GM12878 (cell line): ENCODE measurements at regions not wholly inside any gene's neighbourhood (a gene's known extent, or its start where the extent isn't known, plus 50 kb on each side); places are given as distances from the start of the nearest gene placed in this dataset.

Source experiments
- ATF2 ChIP-seq: IDR thresholded peaks from 2 replicates; pipeline ENCODE4 v1.6.1; 2012; ENCODE audit warnings: low read length, inconsistent platforms
- ATF3 ChIP-seq: IDR thresholded peaks from 2 replicates; pipeline ENCODE4 v1.6.1; 2011; ENCODE audit warnings: low read depth, mild to moderate bottlenecking, low read length, moderate library complexity, borderline replicate concordance; ENCODE audit errors: extremely low read depth
- BCL3 ChIP-seq: IDR thresholded peaks from 2 replicates; pipeline ENCODE4 v1.6.1; 2011; ENCODE audit warnings: borderline replicate concordance, low read depth, mild to moderate bottlenecking, moderate library complexity, low read length; ENCODE audit not compliant: insufficient read depth, poor library complexity, severe bottlenecking
- BMI1 ChIP-seq: fragments of 450-650 bp; IDR thresholded peaks from 2 replicates; pipeline ENCODE4 v1.6.1; 2016; ENCODE audit warnings: mild to moderate bottlenecking, moderate library complexity, borderline replicate concordance
- CREM ChIP-seq: IDR thresholded peaks from 2 replicates; pipeline ENCODE4 v1.6.1; 2014; ENCODE audit warnings: antibody characterized with exemption, low read depth
- EGR1 ChIP-seq, 2 experiments: IDR thresholded peaks; 1 replicate in 1 of 2; 2 replicates in 1 of 2; pipeline ENCODE4 v1.6.1; 2011 to 2012; ENCODE audit warnings: low read depth in 2 of 2, low read length in 2 of 2, borderline replicate concordance in 1 of 2, mild to moderate bottlenecking in 1 of 2, moderate library complexity in 1 of 2
- FOXM1 ChIP-seq: IDR thresholded peaks from 2 replicates; pipeline ENCODE4 v1.6.1; 2012; ENCODE audit warnings: low read depth, mild to moderate bottlenecking, inconsistent platforms, low read length, moderate library complexity
- MTA3 ChIP-seq: IDR thresholded peaks from 2 replicates; pipeline ENCODE4 v1.6.1; 2012; ENCODE audit warnings: low read length, inconsistent platforms, borderline replicate concordance
- NRF1 ChIP-seq: conservative IDR thresholded peaks from 2 replicates; pipeline ENCODE4 v1.6.1; 2011; ENCODE audit warnings: mild to moderate bottlenecking, low read depth, low read length, improper control_type of control experiment
- POLR2A ChIP-seq: IDR thresholded peaks from 2 replicates; pipeline ENCODE4 v1.6.1; 2011; ENCODE audit warnings: low read depth, mild to moderate bottlenecking, low read length
- RCOR1 ChIP-seq: conservative IDR thresholded peaks from 2 replicates; pipeline ENCODE4 v1.6.1; 2012; ENCODE audit warnings: low read depth, low read length, improper control_type of control experiment
- RELA ChIP-seq: fragments of 450-650 bp; IDR thresholded peaks from 2 replicates; pipeline ENCODE4 v1.8.0; 2014; ENCODE audit warnings: borderline replicate concordance; ENCODE audit not compliant: partially characterized antibody
- REST ChIP-seq: IDR thresholded peaks from 2 replicates; pipeline ENCODE4 v1.6.1; 2012; ENCODE audit warnings: mild to moderate bottlenecking, low read depth, low read length
- RFX5 ChIP-seq: IDR thresholded peaks from 2 replicates; pipeline ENCODE4 v1.6.1; 2011; ENCODE audit warnings: low read depth, low read length, improper control_type of control experiment
- SIN3A ChIP-seq: IDR thresholded peaks from 2 replicates; pipeline ENCODE4 v1.6.1; 2012; ENCODE audit warnings: low read depth, low read length, improper control_type of control experiment
- SIX5 ChIP-seq: IDR thresholded peaks from 2 replicates; pipeline ENCODE4 v1.6.1; 2011; ENCODE audit warnings: mild to moderate bottlenecking, low read depth, low read length, moderate library complexity; ENCODE audit not compliant: severe bottlenecking
- SUPT20H ChIP-seq: IDR thresholded peaks from 2 replicates; pipeline ENCODE4 v1.6.1; 2011; ENCODE audit warnings: low read depth, mild to moderate bottlenecking, low read length, moderate library complexity, borderline replicate concordance; ENCODE audit not compliant: control insufficient read depth
- TAF1 ChIP-seq: IDR thresholded peaks from 2 replicates; pipeline ENCODE4 v1.6.1; 2011; ENCODE audit warnings: mild to moderate bottlenecking, low read depth, low read length, borderline replicate concordance
- ZBED1 ChIP-seq: IDR thresholded peaks from 2 replicates; pipeline ENCODE4 v1.6.1; 2016; ENCODE audit warnings: borderline replicate concordance
- ZNF384 ChIP-seq: IDR thresholded peaks from 2 replicates; pipeline ENCODE4 v1.6.1; 2012; ENCODE audit warnings: low read depth, mild to moderate bottlenecking, low read length, improper control_type of control experiment, borderline replicate concordance

GRCh38 chr16:85227084-85227945 is 115.0 kb upstream of the CIBAR2 start (continued):
- TF ChIP-seq MTA3 (0 out of 2 replicates have a peak, but pooled peaks have one; percentile 79), NRF1 (no peak), SIN3A (no peak), EGR1 (IDR thresholded peaks at IDR 0.05; ENCODE audit: borderline replicate concordance in 1 of 2, low read depth in 2 of 2, low read length in 2 of 2) (peak in 1 of 2 experiments; percentile 55; a peak in 2 of 3 replicates), RCOR1 (peak; percentile 83; the same call in 1 of the 2 replicates), RELA (peak; percentile 47), POLR2A (peak; percentile 76), REST (0 out of 2 replicates have a peak, but pooled peaks have one; percentile 20), ZBED1 (peak; percentile 60; the same call in 1 of the 2 replicates), FOXM1 (peak; percentile 100), ATF3 (no peak), TAF1 (peak; percentile 94), ZNF384 (no peak), RFX5 (0 out of 2 replicates have a peak, but pooled peaks have one; percentile 24), BMI1 (peak; percentile 71), SIX5 (no peak), ATF2 (peak; percentile 98), BCL3 (peak; percentile 96), SUPT20H (no peak), CREM (peak; percentile 95)
